Suppressor macrophage (primary cell): ENCODE measurements at regions not wholly inside any gene's neighbourhood (a gene's known extent, or its start where the extent isn't known, plus 50 kb on each side); places are given as distances from the start of the nearest gene placed in this dataset.
"Not testable (repeated sequence)": the region's sequence is repeated elsewhere in the genome, so short reads cannot be mapped to it uniquely, and the experiment has no call there.

ENCODE experiments used
- DNase-seq, 4 experiments: peaks; one replicate each; pipeline ENCODE4 v3.0.0-alpha.2; 2020 to 2022

GRCh38 chr16:66205287-66206231, 160.9 kb upstream of the CDH5 start:
- DNase-seq: peak; percentile 47 to 83 (median 76)

DNA sequence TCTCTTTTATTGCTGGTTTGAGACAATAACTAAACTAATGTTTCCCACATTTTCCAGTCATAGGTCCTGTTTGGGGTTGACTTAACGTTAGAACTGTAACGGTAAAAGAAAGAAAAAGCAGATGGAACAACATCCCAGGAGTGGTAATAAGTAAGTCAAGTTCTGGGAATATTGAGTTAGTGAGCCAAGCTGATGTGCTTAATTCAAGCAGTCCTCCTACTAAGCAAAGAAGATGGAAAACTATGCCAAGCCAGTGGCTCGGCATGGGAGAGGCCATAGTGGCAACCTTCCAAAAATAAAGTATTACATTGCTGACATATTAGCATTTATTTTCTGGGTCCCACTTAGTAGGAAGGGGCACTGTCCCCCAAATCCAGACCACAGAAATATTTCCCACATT, 161.7 kb upstream of the CDH5 start:
- no peak for DNase-seq

GRCh38 chr16:66203476-66203875, 163.0 kb upstream of the CDH5 start:
- DNase-seq: no peak

GRCh38 chr16:66199189-66199588, 167.3 kb upstream of the CDH5 start:
- peak; percentile 38 to 77 (median 58) for DNase-seq

- peak in 1 of 4 experiments; percentile 3 for DNase-seq
Measured at GRCh38 chr16:66198641-66199040, 167.8 kb upstream of the CDH5 start.

GRCh38 chr16:66197668-66198278, 168.7 kb upstream of the CDH5 start:
- no peak for DNase-seq

DNA sequence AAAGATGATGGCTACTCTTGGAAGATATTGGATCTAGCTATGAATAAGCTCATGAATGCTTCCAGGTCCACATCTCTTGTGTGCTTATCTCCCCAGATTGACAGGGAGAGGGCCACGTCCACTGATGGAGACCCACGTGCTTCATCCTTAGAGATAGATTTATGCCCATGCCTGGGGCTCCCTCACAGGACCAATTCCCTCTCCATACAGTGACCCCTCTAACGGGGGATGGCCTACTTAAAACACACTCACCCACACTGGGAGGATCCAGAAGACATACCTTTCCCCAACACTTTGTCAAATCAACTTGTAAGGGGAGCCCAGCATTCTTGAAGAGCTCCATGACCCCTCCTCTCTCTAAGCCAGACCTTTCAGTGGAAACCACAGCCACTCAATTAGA, 169.7 kb upstream of the CDH5 start:
- DNase-seq: no peak

DNA sequence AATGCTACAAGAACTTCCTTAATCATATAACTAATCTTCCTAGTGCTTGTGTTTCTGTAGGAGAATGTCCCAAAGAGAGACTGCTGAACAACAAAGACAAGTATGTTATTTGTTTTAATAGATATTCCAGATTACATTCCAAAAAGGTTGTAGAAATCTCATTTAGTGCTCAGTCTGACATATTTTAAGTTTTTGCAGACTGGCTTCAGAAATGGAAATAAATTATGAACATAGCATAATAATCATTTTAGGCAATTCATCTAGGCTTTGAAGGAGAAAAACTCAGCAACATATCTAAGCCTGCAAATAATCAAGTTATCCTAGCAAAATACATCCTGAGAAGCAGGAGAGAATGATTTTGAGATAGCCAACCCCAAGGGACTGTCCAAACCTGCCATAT, 171.6 kb upstream of the CDH5 start:
- DNase-seq: no peak

- DNase-seq: no peak
Measured at GRCh38 chr16:66193543-66194229, 172.8 kb upstream of the CDH5 start.

DNA sequence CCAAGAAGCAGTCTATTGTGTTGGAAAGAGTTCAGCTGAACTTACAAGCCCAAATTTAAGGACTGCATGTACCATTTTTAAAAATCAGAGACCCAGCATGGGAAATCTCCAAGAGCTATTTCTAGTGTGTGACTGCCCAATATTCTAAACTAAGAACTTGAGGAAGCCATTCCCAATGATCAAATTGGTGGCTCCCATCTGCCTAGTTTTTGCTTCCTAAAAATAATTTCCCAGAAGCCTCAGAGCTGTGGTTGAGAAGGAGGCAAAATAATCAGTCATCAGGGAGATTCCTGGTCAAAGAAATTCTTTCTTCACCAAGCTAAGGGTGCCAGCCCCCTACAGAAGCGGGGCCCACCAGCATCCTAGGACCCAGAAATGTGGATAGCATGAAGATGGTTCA, 176.1 kb upstream of the CDH5 start:
- no peak for DNase-seq

- DNase-seq: peak in 2 of 4 experiments; percentile 20 to 39
Measured at GRCh38 chr16:66189951-66190350, 176.5 kb upstream of the CDH5 start.

DNA sequence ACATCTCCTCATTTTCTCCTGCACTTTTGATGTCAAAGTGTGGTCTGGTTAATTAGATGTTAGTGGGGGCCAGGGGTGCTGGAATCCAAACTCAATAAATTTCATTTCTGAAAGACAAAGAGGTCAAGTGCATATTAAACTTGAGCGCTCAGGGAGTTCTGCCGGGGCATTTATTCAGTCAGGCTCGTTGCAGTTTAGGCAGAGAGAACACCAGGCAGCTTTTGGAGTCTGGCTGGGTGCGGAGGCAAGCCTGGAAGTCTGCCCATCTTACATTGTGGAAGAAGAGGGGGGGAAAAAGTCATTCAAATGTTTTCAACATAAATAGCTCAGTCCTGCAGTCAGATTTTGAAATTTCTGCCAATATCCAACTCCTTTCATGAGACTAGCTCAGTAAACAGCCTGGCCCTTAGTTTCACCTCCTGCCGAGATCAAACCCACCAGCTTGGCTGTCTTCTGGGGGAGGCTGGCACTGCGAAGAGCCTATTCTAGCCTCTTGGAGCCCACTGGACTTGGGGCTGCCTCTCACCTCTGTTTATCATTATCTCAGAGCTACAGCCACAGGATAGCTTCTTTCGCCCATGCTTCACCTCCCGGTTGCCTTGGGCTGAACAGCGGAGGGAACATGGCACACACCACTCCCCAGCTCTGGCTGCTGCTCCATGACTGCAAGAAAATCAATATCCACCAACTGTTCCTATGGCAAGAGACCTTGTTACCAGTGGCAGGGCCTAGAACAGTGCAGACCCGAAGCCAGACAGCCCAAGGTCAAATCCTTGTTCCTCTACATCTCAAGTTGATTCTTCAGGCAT, 177.4 kb upstream of the CDH5 start:
- DNase-seq: no peak

GRCh38 chr16:66186251-66186785, 180.2 kb upstream of the CDH5 start:
- DNase-seq: no peak

- DNase-seq: no peak
Measured at GRCh38 chr16:66182592-66182991, 183.9 kb upstream of the CDH5 start.

- no peak for DNase-seq
Measured at GRCh38 chr16:66176731-66177130, 189.8 kb upstream of the CDH5 start.

DNA sequence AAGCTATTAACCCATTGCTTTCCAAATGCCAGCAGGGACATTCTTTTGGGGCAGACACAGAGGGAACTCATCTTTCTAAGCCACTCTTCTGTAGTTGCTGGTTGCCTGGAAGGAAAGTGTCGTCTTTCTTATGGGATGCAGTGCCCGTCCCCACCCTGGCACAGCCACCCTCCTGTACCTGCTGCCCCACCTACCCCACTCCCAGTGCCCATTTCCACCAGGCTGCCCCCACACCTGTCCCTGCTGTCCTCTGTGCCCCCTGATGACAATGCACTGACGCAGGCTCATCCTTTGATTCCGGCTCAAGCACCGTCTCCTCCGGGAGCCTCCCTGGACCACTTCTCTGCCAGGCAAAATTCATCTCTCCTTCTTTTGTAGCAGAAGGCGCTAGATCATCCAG, 190.4 kb upstream of the CDH5 start:
- no peak for DNase-seq

GRCh38 chr16:66175636-66176035, 190.9 kb upstream of the CDH5 start:
- peak in 3 of 4 experiments; percentile 17 to 51 (median 44) for DNase-seq

DNA sequence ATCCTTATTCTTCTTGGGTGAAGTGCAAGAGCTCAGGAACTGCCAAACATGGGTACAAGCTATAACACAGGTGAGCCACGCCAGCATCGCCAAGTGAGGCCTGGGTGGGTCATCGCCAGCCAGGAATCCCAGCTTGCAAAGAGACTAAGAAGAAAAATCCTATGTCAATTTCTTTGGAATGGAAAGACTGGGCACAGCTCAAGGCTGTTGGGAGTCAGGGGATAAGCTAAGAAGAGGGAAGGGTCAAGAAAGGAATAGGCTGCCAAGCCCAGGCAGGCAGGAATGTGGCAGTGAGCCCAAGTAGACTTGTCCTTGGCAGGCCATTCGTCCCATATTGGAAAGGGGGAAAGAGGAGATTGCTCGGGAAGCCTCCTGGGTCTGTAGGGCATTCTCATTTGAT, 191.4 kb upstream of the CDH5 start:
- no peak for DNase-seq

DNA sequence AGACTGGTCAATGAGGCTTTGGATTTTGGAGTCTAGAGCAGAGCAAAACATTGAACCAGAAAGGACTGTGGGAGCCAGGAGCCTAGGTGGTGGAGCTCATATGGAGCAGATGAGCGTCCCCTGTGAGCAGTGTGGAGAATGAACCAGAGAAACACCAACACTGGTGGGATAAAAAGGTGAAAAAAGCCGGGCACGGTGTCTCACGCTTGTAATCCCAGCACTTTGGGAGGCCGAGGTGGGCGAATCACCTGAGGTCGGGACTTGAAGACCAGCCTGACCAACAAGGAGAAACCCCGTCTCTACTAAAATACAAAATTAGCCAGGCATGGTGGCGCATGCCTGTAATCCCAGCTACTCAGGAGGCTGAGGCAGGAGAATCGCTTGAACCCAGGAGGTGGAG, 192.7 kb upstream of the CDH5 start:
- not testable (repeated sequence) for DNase-seq

GRCh38 chr16:66173181-66173580, 193.3 kb upstream of the CDH5 start:
- not testable (repeated sequence) for DNase-seq

DNA sequence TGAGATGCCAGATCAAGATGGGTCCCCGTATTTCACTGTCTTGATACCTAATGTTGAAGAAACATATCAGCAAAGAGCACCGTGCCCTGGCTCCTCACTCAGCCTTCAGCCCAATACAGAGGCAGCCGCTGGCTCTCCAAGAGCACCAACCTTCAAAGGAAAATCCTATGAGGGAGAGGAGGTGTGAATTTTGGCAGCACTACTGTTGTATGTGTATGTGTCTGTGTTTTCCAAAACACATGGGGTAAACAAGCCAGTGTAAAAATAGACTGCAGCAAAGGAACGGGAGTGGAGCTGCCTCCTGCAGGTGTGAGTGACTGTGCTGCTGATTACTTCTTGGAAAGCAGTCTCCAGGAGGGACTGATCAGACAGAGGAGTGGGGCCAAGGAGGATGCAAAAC, 194.0 kb upstream of the CDH5 start:
- DNase-seq: no peak

GRCh38 chr16:66171578-66171977, 194.9 kb upstream of the CDH5 start:
- no peak for DNase-seq
